Stimulated activated effector memory CD8-positive, alpha-beta T cell treated with anti-CD3 and anti-CD28 coated beads, Interleukin-12 subunit alpha, Interleukin-12 subunit beta, amount 100 ng/mL, for 72 hours (primary cell): ENCODE measurements at regions not wholly inside any gene's neighbourhood (a gene's known extent, or its start where the extent isn't known, plus 50 kb on each side); places are given as distances from the start of the nearest gene placed in this dataset.

Experiments
- ATAC-seq: fragments of 150-1000 bp; cut with Tn5 transposase; 2 replicates; pipeline ENCODE4 v1.10.0; 2021
- DNase-seq, 2 donors: peaks; one replicate each; pipeline ENCODE4 v3.0.0; 2021 to 2022; ENCODE audit warnings: low spot score in 2 of 2
- H3K27ac Mint-ChIP-seq: one replicate; pipeline ENCODE4 v1.8.0; 2022; ENCODE audit warnings: mild to moderate bottlenecking, mixed read lengths
- H3K36me3 Mint-ChIP-seq: one replicate; pipeline ENCODE4 v1.8.0; 2022; ENCODE audit warnings: mild to moderate bottlenecking, mixed read lengths
- H3K4me1 Mint-ChIP-seq: one replicate; pipeline ENCODE4 v1.8.0; 2022; ENCODE audit warnings: mixed read lengths
- H3K4me3 Mint-ChIP-seq: one replicate; pipeline ENCODE4 v1.8.0; 2022; ENCODE audit warnings: mild to moderate bottlenecking, mixed read lengths
- H3K9me3 Mint-ChIP-seq: one replicate; pipeline ENCODE4 v1.8.0; 2022; ENCODE audit warnings: mixed read lengths

DNA sequence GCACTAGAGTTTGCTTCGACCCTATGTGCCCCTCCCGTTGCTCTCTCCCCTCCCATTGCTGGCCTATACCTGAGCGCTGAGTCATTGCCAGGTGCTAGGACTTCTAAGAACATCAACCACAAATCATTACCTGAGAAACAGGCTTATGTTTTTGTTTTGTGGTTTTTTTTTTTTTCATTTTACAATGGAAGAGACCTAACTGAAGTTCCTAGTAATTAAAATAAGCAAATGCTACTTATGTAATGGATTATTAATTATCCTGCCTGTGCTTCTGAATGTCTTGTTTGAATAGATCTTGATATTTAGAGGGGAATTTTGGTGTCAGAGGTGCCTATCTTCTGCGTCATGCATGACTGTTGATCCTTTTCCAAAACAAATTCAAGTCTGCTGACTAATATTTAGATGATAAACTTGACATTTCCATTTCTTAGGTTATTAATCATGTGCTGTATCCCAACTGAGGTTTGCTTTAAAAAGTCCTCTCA lies 275.4 kb upstream of the CPEB2 start:
- H3K27ac Mint-ChIP-seq, result no peak overlapping the region
- DNase-seq, result no peak
- no peaks in the 10 kb centered on the region for H3K9me3 Mint-ChIP-seq
- H3K4me3 Mint-ChIP-seq, result no peak overlapping the region
- no peak for ATAC-seq
- no peaks in the 10 kb centered on the region for H3K36me3 Mint-ChIP-seq
- no peaks in the 10 kb centered on the region for H3K4me1 Mint-ChIP-seq

DNA sequence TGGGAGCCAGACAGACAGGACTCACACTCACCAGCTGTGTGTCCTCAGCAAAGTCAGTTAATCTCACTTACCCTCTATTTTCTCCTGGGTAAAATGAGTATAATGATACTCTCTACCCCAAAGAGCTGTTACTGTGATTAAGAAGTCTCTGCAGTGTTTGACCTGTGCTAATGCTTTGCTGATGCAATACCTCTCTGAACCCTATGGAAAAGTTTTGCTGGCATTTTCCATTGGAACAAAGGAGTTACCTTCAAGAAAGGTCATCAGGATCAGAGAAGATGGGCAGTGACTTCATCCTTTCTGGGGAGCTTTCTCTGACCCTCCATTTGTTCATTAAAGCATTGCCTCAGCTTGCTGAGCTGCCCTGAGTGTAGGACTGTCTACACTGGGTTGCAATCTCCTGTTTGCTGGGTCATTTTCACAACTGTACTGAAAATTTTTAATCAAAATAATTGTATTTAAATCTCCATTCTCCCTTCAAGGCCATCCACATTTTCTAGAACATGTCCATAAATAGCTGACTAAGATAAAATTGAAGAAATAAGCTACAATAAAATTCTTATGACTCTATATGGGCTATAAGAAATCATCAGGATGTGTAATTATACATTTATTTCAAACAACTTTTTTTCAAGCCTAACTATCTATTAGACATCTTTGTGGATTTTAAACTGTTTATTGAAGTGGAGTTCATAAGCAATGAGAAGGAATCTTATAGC lies 272.8 kb upstream of the CPEB2 start:
- Mint-ChIP-seq H3K27ac (no peak overlapping the region), H3K36me3 (no peaks in the 10 kb centered on the region), H3K4me3 (no peak overlapping the region), H3K9me3 (no peaks in the 10 kb centered on the region), H3K4me1 (no peaks in the 10 kb centered on the region)
- DNase-seq (no peak), ATAC-seq (no peak)

DNA sequence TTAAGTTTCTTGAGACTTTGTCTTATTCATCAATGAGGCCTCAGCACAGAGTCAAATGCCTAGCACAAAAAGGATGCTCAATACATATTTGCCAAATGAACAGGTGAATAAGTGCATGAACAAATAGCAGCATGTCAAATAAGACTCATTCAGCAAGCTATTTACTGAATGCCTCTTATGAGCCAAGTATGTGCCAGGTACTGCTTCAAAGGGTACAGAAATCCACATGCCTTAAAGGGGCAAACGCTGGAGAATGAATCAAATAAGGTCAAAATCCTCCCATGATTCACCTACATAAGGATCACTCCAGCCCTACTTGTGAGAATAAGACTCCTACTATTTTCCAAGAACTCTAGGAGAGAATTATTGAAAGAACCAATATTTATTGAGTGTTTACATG lies 260.2 kb upstream of the CPEB2 start:
- H3K9me3 Mint-ChIP-seq, result no peaks in the 10 kb centered on the region
- H3K27ac Mint-ChIP-seq, result no peak overlapping the region
- H3K4me3 Mint-ChIP-seq, result no peak overlapping the region
- H3K4me1 Mint-ChIP-seq, result no peaks in the 10 kb centered on the region
- ATAC-seq (no peak), DNase-seq (no peak)
- no peaks in the 10 kb centered on the region for H3K36me3 Mint-ChIP-seq

DNA sequence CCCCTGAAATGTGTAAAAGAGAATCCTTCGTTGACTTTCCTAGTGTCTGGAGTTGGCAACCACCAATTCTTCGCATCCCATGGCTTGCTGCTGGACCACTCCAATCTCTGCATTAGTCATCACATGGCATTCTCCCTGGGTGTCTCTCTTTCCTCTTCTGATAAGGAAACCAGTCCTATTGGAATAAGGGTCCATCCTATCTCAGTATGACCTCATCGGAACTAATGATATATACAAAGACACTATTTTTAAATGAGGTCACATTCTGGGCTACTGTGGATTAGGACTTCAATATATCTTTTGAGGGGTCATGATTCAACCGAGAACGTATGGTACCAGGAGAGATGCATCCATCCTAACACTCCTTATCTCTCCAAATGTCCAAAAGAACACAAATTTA lies 259.1 kb upstream of the CPEB2 start:
- Mint-ChIP-seq H3K4me1 (no peaks in the 10 kb centered on the region), H3K4me3 (no peak overlapping the region), H3K27ac (no peak overlapping the region), H3K9me3 (no peaks in the 10 kb centered on the region), H3K36me3 (no peaks in the 10 kb centered on the region)
- ATAC-seq, result no peak
- no peak for DNase-seq

DNA sequence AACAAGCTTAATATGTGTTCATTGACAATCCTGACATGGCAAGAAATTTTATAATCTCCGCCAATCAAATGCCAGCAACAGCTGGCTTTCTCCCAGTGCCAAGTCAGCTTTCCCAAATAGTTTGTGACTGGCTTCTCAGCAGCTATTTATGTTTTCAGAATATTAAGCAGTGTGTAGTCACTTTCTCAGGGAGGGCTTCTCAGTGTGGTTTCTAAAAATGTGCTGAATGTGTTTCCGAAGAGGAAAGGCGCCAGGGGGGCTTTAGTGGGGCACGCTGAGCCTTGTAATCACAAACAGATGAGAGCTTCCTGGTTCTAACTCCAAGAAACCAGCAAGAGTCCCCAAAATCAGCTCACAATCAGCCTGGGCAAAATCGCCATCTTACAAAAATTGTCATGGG lies 258.7 kb upstream of the CPEB2 start:
- no peak for ATAC-seq
- no peak for DNase-seq
- H3K36me3 Mint-ChIP-seq, result no peaks in the 10 kb centered on the region
- H3K9me3 Mint-ChIP-seq, result no peaks in the 10 kb centered on the region
- H3K4me3 Mint-ChIP-seq, result no peak overlapping the region
- H3K27ac Mint-ChIP-seq, result no peak overlapping the region
- H3K4me1 Mint-ChIP-seq, result no peaks in the 10 kb centered on the region

DNA sequence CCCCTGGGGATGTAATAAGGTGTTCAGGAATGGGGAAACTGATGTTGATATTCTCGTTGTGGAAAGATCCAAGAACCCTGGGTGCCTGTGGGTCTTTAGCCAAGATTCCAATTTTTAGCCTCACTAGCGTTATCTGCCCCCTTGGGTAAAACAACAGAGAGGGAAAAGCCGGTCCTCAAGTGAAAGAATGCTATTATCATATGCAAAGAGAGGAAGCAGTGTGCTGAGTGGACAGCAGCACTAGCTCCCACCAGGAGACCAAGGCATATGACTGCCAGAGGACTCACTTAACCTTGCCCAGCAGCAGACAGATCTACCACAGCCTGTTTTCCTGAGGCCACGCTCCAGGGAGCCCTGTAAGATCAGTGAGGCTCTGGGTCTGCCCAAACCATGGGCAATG lies 257.9 kb upstream of the CPEB2 start:
- Mint-ChIP-seq H3K27ac (no peak overlapping the region), H3K36me3 (no peaks in the 10 kb centered on the region), H3K4me3 (no peak overlapping the region), H3K4me1 (no peaks in the 10 kb centered on the region), H3K9me3 (no peaks in the 10 kb centered on the region)
- DNase-seq (no peak), ATAC-seq (no peak)

DNA sequence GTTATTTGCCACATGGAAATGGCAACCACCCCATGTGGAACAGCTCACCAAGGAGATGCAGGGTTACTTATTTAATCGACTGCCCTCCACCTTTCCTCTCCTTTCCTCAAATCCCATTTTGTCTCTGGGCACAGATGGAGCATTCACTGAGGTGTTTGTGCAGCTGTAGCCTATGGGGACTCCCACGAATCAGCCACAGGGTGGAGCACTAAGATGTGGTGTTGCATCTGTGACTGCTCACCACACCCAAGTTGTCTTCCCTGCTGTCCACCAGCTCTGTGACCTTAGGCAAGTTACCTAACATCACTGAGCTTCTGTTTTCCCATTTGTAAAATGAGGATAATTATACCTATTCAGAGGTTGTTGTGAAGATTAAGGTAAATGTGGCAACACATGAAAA lies 252.4 kb upstream of the CPEB2 start:
- Mint-ChIP-seq H3K27ac (no peak overlapping the region), H3K9me3 (peaks cover 14% of the 10 kb centered on the region), H3K4me3 (no peak overlapping the region), H3K36me3 (no peaks in the 10 kb centered on the region), H3K4me1 (no peaks in the 10 kb centered on the region)
- DNase-seq (no peak), ATAC-seq (peak; percentile 72)

DNA sequence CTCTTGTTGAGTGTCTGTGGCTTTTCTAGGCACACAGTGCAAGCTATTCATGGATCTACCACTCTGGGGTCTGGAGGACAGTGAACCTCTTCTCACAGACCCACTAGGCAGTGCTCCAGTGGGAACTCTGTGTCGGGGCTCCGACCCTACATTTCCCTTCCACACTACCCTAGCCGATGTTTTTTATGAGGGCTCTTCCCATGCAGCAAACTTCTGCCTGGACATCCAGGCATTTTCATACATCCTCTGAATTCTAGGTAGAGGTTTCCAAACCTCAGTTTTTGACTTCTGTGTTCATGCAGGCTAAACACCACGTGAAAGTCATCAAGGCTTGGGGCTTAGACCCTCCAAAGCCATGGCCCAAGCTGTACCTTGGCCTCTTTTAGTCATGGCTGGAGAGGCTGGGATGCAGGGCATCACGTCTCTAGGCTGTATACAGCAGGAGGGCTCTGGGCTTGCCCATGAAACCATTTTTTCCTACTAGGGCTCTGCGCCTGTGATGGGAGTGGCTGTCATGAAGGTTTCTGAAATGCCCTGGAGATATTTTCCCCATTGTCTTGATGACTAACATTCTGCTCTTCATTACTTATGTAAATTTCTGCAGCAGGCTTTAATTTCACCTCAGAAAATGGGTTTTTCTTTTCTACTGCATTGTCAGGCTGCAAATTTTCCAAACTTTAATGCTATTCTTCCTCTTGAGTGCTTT lies 249.8 kb upstream of the CPEB2 start:
- H3K4me1 Mint-ChIP-seq, result no peaks in the 10 kb centered on the region
- H3K27ac Mint-ChIP-seq, result no peak overlapping the region
- H3K9me3 Mint-ChIP-seq, result peaks cover 14% of the 10 kb centered on the region
- H3K36me3 Mint-ChIP-seq, result no peaks in the 10 kb centered on the region
- no peak for ATAC-seq
- H3K4me3 Mint-ChIP-seq, result no peak overlapping the region
- no peak for DNase-seq

DNA sequence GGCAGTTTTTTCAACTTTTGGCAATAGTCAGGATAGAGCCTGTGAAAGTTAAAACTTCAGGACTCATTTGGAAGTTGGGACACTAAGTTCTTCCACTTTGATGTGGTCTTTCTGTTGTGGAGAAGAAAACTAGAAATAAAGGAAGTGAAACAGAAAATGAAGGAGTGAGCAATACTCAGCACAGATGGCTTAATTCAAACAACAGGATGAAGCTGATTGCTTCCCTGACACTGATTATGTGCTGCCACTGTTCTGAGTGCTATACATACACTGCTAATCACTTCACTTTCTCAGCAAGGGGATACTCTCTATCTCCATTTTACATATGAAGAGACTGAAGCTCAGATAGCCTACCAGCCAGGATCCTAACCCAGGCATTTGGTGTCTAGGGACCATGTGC lies 235.1 kb upstream of the CPEB2 start:
- no peaks in the 10 kb centered on the region for H3K36me3 Mint-ChIP-seq
- H3K4me1 Mint-ChIP-seq, result no peaks in the 10 kb centered on the region
- H3K27ac Mint-ChIP-seq, result peak overlapping the region; percentile 7
- no peaks in the 10 kb centered on the region for H3K9me3 Mint-ChIP-seq
- peak; percentile 36 for ATAC-seq
- no peak for DNase-seq
- H3K4me3 Mint-ChIP-seq, result no peak overlapping the region

DNA sequence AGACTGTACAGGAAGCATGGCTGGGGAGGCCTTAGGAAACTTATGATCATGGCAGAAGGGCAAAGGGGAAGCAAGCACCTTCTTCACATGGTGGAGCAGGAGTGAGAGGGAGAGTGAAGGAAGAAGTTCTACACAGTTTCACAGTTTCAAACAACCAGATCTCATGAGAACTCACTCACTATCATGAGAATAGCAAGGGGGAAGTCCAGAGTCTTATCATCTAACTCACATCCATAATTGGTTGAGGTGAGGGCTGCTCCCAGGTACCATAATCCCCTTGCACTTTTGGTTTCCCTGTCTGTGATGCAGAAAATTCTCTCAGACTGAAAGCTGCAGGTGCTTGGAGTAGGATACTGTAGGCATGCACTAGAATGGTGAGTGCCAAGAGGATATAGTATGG lies 233.8 kb upstream of the CPEB2 start:
- H3K4me1 Mint-ChIP-seq, result no peaks in the 10 kb centered on the region
- H3K27ac Mint-ChIP-seq, result no peak overlapping the region
- DNase-seq, result no peak
- no peaks in the 10 kb centered on the region for H3K9me3 Mint-ChIP-seq
- H3K4me3 Mint-ChIP-seq, result no peak overlapping the region
- ATAC-seq, result no peak
- no peaks in the 10 kb centered on the region for H3K36me3 Mint-ChIP-seq

DNA sequence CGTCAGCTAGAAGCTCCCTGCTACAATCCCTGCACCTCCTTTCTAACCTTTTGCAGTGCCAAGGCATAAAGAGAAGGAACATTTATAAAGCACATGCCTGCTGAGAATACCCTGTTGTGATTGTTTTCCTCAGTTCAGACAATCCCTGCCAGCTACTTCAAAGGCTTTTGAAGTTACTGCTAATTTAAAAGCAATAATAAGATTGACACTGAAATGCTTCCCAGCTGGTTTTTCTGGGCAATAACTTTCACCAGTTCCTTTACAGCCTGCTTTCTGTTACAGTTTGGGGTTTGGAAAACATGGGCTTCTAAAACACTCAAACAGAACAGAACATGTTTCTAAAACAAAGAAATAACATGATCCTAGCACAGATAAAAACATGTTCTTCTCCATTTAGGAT lies 232.3 kb upstream of the CPEB2 start:
- no peak overlapping the region for H3K4me3 Mint-ChIP-seq
- H3K27ac Mint-ChIP-seq, result no peak overlapping the region
- DNase-seq (no peak), ATAC-seq (no peak)
- no peaks in the 10 kb centered on the region for H3K9me3 Mint-ChIP-seq
- no peaks in the 10 kb centered on the region for H3K36me3 Mint-ChIP-seq
- H3K4me1 Mint-ChIP-seq, result no peaks in the 10 kb centered on the region

DNA sequence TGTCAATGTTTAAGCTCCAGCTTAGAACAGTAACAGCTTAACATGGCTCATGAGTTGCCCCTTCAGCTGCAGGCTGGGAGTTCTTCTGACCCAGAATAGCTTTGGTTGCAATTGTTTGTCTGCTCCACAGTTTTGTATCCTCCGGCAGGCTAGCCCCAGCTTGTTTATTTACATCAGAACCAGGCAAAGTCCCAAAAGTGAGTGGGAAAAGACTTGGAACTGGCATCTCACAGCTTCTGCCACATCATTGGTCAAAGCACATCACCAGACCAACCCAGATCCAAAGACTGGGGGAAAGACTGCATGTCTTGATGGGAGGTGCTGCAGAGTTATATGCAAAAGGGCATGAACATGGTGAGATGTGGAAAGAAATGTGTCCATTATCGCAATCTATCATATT lies 231.2 kb upstream of the CPEB2 start:
- H3K36me3 Mint-ChIP-seq, result no peaks in the 10 kb centered on the region
- ATAC-seq (no peak), DNase-seq (no peak)
- no peak overlapping the region for H3K4me3 Mint-ChIP-seq
- H3K4me1 Mint-ChIP-seq, result no peaks in the 10 kb centered on the region
- H3K27ac Mint-ChIP-seq, result no peak overlapping the region
- no peaks in the 10 kb centered on the region for H3K9me3 Mint-ChIP-seq

DNA sequence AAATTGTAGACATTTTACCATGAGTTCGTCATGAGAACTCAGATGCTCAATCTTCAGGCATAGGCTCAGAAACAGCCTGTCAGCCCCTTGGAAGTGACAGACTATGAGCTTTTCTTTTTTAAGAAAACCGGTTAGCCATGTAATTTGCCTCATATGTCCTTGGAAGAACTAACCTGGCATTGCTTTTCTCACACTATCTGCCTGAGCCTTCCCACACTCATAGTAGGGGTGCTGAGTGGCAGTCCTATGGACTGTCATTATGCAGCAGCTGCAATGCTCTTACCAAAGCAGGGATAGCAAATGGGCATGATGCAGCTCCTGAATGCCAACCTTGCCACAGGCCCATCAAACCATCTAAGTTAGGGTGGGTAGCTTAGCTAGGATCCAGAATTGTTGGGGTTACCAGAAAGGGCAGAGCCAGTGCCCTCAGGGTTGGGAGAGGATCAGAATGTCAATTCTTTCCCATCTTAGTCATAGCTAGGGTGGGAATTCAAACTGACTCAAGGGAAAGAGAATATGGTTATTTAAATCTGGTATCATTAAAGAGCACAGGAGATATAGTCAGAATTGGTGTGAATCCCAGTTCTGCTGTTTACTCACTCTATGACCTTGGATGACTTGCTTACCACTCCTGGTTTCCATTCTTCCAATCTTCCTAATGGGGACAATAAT lies 230.6 kb upstream of the CPEB2 start:
- H3K4me3 Mint-ChIP-seq, result no peak overlapping the region
- no peaks in the 10 kb centered on the region for H3K9me3 Mint-ChIP-seq
- no peak overlapping the region for H3K27ac Mint-ChIP-seq
- no peaks in the 10 kb centered on the region for H3K4me1 Mint-ChIP-seq
- H3K36me3 Mint-ChIP-seq, result no peaks in the 10 kb centered on the region
- no peak for DNase-seq
- ATAC-seq, result no peak

DNA sequence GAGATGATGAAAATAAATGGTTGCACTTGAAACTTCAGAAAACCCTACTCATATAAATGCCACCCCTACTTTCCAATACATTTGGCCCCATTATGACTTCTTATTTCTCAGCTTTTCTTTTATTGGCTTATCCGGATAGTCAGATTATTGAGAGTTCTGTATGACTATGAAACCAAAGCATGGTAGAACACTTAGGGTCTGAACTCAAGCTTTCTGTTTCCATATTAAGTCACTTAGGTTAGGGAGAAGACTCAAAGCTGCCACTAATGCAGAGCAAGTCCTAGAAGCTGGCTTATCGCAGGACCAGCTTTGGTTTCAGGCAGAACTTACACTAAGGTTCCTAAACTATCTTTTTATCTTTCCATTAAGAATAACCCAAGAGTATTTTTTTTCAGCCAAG lies 229.9 kb upstream of the CPEB2 start:
- H3K4me3 Mint-ChIP-seq, result no peak overlapping the region
- no peaks in the 10 kb centered on the region for H3K4me1 Mint-ChIP-seq
- no peaks in the 10 kb centered on the region for H3K36me3 Mint-ChIP-seq
- peak; percentile 74 for ATAC-seq
- H3K9me3 Mint-ChIP-seq, result no peaks in the 10 kb centered on the region
- H3K27ac Mint-ChIP-seq, result no peak overlapping the region
- DNase-seq, result no peak

DNA sequence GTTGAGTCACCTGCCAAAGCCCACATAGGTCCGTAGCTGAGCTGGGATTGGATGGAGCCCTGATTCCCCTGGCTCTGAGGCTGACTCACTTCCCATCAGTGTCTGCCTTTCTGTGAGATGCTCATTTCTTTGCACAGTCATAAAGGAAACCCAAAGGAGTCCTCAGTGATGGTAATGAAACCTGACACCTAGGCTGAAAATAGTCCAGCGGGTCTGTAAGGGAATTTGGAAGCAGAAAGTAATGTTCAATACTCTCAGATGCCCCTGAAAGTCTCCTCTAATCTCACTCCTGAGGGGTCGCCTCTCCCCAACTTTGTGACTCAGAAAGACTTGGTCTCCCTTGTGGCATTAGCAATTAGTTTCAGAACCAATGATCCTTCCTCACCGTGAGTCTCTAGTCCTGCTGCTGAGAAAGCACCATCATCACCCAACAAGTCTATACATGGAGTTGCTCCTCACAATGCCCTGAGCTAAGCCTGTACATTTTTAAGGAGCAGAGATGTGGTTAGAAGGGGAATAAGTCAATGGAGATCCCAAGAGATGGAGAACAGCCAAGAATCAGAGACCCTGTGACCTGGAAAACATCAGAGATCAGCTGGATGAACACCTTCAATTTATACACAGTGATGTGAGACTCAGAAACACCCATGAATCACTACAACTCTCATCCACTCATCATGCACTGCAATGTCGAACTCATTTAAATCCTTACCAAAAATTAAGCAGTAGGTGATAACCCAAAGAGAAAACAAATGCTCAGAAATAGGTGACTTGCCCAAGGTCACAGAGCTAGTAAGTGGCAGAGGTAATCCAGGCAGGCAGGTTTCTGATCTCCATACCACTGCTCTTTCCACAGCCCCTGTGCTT lies 219.0 kb upstream of the CPEB2 start:
- ATAC-seq, result peak; percentile 97

More for the DNA sequence above, 219.0 kb upstream of the CPEB2 start:
- Mint-ChIP-seq H3K27ac (peak overlapping the region; percentile 67), H3K9me3 (peaks cover 4% of the 10 kb centered on the region), H3K4me3 (peak overlapping the region; percentile 4), H3K4me1 (peaks cover 7% of the 10 kb centered on the region), H3K36me3 (no peaks in the 10 kb centered on the region)
- DNase-seq, result peak; percentile 4 to 58
